ENCODE measurements at regions not wholly inside any gene's neighbourhood (a gene's known extent, or its start where the extent isn't known, plus 50 kb on each side); places are given as distances from the start of the nearest gene placed in this dataset.
"Not testable (repeated sequence)": the region's sequence is repeated elsewhere in the genome, so short reads cannot be mapped to it uniquely, and the experiment has no call there.

DNA sequence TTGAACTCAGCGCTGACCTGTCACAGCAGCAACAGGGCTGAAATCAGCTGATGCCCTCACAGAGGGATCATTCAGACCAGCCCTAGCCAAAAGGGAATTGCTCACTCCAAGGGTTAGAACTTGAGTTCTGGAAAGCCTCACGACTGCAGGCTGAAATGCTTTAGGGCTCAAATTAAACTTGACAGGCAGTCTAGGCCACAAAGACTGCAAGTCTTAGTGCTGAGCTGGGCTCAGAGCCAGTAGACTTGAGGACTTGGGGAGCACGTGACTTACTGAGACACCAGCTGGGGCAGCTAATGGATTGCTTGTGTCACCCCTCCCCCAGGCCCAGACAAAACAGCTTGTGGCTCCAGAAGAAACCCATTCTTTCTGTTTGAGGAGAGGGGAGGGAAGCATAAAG is 119.0 kb upstream of the SLC6A14 start:
- H3K27me3 Mint-ChIP-seq (ENCODE audit: low read depth): no peaks in the 10 kb centered on the region
- H3K9me3 Mint-ChIP-seq: no peaks in the 10 kb centered on the region
- CTCF ChIA-PET: no interaction called here
- no peak overlapping the region for H3K4me3 Mint-ChIP-seq
- H3K36me3 Mint-ChIP-seq (ENCODE audit: low read depth): no peaks in the 10 kb centered on the region
- H3K27ac Mint-ChIP-seq: no peak overlapping the region
- intact Hi-C loops (cut with micrococcal nuclease): no loop called here
- no peak for DNase-seq
- H3K4me1 Mint-ChIP-seq (ENCODE audit: low read depth): no peaks in the 10 kb centered on the region

GRCh38 chrX:116318672-116319071 is 117.7 kb upstream of the SLC6A14 start:
- H3K27ac Mint-ChIP-seq: no peak overlapping the region
- DNase-seq: no peak
- H3K4me1 Mint-ChIP-seq (ENCODE audit: low read depth): no peaks in the 10 kb centered on the region
- H3K9me3 Mint-ChIP-seq: no peaks in the 10 kb centered on the region
- intact Hi-C loops (cut with micrococcal nuclease): no loop called here
- no peaks in the 10 kb centered on the region for H3K27me3 Mint-ChIP-seq (ENCODE audit: low read depth)
- CTCF ChIA-PET: no interaction called here
- no peak overlapping the region for H3K4me3 Mint-ChIP-seq
- no peaks in the 10 kb centered on the region for H3K36me3 Mint-ChIP-seq (ENCODE audit: low read depth)

DNA sequence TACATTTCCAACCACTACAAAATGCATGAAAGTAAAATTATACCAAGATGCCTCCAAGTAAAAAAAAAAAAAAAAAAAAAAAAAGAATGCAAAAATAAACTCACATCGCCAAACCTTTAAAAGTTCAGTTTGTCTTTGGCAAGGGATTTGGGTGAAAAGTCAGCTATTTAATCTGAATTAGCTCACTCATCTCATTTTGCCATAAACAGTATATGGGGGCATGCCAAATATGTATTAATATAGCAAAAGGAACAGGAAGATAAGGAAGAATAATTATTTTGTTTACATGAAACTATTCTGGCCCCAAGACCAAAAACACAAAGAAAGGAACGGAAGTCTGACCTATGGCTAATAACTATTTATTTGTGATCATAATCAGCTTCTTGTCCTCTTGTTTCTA is 114.7 kb upstream of the SLC6A14 start:
- H3K36me3 Mint-ChIP-seq (ENCODE audit: low read depth): no peaks in the 10 kb centered on the region
- no peaks in the 10 kb centered on the region for H3K27me3 Mint-ChIP-seq (ENCODE audit: low read depth)
- no peak overlapping the region for H3K27ac Mint-ChIP-seq
- intact Hi-C loops (cut with micrococcal nuclease): no loop called here
- H3K9me3 Mint-ChIP-seq: peaks cover 2% of the 10 kb centered on the region
- H3K4me1 Mint-ChIP-seq (ENCODE audit: low read depth): no peaks in the 10 kb centered on the region
- CTCF ChIA-PET: no interaction called here
- DNase-seq: no peak
- no peak overlapping the region for H3K4me3 Mint-ChIP-seq

DNA sequence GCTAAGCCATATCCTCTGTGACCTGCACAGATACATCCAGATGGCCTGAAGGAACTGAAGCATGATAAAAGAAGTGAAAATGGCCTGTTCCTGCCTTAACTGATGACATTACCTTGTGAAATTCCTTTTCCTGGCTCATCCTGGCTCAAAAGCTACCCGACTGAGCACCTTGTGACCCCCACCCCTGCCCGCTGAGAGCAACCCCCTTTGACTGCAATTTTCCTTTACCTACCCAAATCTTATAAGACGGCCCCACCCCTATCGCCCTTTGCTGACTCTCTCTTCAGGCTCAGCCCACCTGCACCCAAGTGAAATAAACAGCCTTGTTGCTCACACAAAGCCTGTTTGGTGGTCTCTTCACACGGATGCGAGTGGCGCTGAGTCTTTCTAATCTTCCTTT is 104.4 kb upstream of the SLC6A14 start:
- intact Hi-C loops (cut with micrococcal nuclease); H3K27ac Mint-ChIP-seq; H3K27me3 Mint-ChIP-seq (ENCODE audit: low read depth); H3K9me3 Mint-ChIP-seq; H3K4me1 Mint-ChIP-seq (ENCODE audit: low read depth); H3K4me3 Mint-ChIP-seq; H3K36me3 Mint-ChIP-seq (ENCODE audit: low read depth); CTCF ChIA-PET; DNase-seq: not testable (repeated sequence)

DNA sequence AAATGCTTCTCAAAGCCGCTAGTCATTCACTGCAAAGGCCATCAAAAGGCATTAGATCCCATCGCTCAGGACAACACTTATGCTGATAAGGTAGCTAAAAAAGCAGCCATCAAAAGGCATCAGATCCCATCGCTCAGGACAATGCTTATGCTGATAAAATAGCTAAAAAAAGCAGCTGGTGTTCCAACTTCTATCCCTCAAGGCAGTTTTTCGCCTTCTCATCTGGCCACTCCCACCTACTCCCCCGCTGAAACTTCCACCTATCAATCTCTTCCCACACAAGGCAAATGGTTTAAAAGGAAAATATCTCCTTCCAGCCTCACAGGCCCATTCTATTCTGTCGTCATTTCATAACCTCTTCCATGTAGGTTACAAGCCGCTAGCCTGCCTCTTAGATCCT is 101.6 kb upstream of the SLC6A14 start:
- H3K4me3 Mint-ChIP-seq; H3K27ac Mint-ChIP-seq; intact Hi-C loops (cut with micrococcal nuclease); DNase-seq; CTCF ChIA-PET; H3K36me3 Mint-ChIP-seq (ENCODE audit: low read depth); H3K4me1 Mint-ChIP-seq (ENCODE audit: low read depth); H3K9me3 Mint-ChIP-seq; H3K27me3 Mint-ChIP-seq (ENCODE audit: low read depth): not testable (repeated sequence)

DNA sequence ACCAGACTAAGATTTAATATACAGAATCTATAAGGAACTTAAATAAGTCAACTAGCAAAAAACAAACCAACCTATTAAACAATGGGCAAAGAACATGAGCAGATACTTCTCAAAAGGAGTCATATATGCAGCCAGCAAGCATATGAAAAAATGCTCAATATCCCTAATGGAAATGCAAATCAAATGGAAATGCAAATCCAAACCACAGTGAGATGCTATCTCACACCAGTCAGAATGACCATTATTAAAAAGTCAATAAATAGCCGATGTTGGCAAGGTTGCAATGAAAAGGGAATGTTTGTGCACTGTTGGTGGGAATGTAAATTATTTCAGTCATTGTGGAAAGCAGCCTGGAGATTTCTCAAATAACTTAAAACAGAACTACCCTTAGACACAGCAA is 97.0 kb upstream of the SLC6A14 start:
- Mint-ChIP-seq H3K9me3 (peaks cover 3% of the 10 kb centered on the region), H3K36me3 (ENCODE audit: low read depth) (no peaks in the 10 kb centered on the region), H3K27me3 (ENCODE audit: low read depth) (no peaks in the 10 kb centered on the region), H3K4me3 (no peak overlapping the region), H3K27ac (no peak overlapping the region), H3K4me1 (ENCODE audit: low read depth) (no peaks in the 10 kb centered on the region)
- CTCF ChIA-PET: no interaction called here
- intact Hi-C loops (cut with micrococcal nuclease): no loop called here
- no peak for DNase-seq

DNA sequence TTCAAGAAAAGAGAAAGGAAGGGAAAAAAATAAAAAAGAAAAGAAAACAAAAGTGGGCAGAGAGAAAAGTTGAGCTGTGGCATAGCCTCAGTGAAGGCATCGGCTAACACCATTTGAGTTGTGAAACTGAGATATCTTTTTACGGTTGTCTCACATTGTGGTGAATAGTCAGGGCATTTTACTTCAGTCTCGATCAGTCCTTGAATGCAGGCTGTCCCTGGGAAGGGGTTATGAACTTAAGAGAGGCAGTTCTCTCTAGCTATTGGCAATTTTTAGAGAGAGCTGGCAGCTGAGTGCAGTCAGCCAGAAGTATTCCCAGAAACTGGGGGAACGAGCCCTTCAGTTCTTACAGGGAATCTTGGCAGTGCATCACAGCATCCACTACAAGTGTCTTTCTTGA is 93.5 kb upstream of the SLC6A14 start:
- no peak for DNase-seq
- Mint-ChIP-seq H3K27ac (no peak overlapping the region), H3K4me1 (ENCODE audit: low read depth) (no peaks in the 10 kb centered on the region), H3K9me3 (peaks cover 3% of the 10 kb centered on the region), H3K36me3 (ENCODE audit: low read depth) (no peaks in the 10 kb centered on the region), H3K4me3 (no peak overlapping the region), H3K27me3 (ENCODE audit: low read depth) (no peaks in the 10 kb centered on the region)
- intact Hi-C loops (cut with micrococcal nuclease): no loop called here
- CTCF ChIA-PET: no interaction called here

- CTCF ChIA-PET: no interaction called here
- Mint-ChIP-seq H3K27ac (no peak overlapping the region), H3K4me1 (ENCODE audit: low read depth) (no peaks in the 10 kb centered on the region), H3K27me3 (ENCODE audit: low read depth) (no peaks in the 10 kb centered on the region), H3K36me3 (ENCODE audit: low read depth) (no peaks in the 10 kb centered on the region), H3K9me3 (no peaks in the 10 kb centered on the region), H3K4me3 (no peak overlapping the region)
- no peak for DNase-seq
- intact Hi-C loops (cut with micrococcal nuclease): no loop called here
Observed at GRCh38 chrX:116345958-116346357, 90.4 kb upstream of the SLC6A14 start.

GRCh38 chrX:116357329-116357728 is 79.1 kb upstream of the SLC6A14 start:
- CTCF ChIA-PET: no interaction called here
- Mint-ChIP-seq H3K4me1 (ENCODE audit: low read depth) (no peaks in the 10 kb centered on the region), H3K27me3 (ENCODE audit: low read depth) (no peaks in the 10 kb centered on the region), H3K27ac (no peak overlapping the region), H3K9me3 (peaks cover 2% of the 10 kb centered on the region), H3K36me3 (ENCODE audit: low read depth) (no peaks in the 10 kb centered on the region), H3K4me3 (no peak overlapping the region)
- no peak for DNase-seq
- intact Hi-C loops (cut with micrococcal nuclease): no loop called here

- no peaks in the 10 kb centered on the region for H3K9me3 Mint-ChIP-seq
- no peak overlapping the region for H3K4me3 Mint-ChIP-seq
- no peaks in the 10 kb centered on the region for H3K36me3 Mint-ChIP-seq (ENCODE audit: low read depth)
- intact Hi-C loops (cut with micrococcal nuclease): no loop called here
- no peaks in the 10 kb centered on the region for H3K27me3 Mint-ChIP-seq (ENCODE audit: low read depth)
- DNase-seq: no peak
- H3K27ac Mint-ChIP-seq: no peak overlapping the region
- no peaks in the 10 kb centered on the region for H3K4me1 Mint-ChIP-seq (ENCODE audit: low read depth)
- CTCF ChIA-PET: no interaction called here
Observed at GRCh38 chrX:116378961-116379360, 57.4 kb upstream of the SLC6A14 start.

GRCh38 chrX:116379854-116380253 is 56.6 kb upstream of the SLC6A14 start:
- intact Hi-C loops (cut with micrococcal nuclease): no loop called here
- H3K4me3 Mint-ChIP-seq: no peak overlapping the region
- H3K27me3 Mint-ChIP-seq (ENCODE audit: low read depth): no peaks in the 10 kb centered on the region
- H3K36me3 Mint-ChIP-seq (ENCODE audit: low read depth): no peaks in the 10 kb centered on the region
- no peaks in the 10 kb centered on the region for H3K9me3 Mint-ChIP-seq
- CTCF ChIA-PET: no interaction called here
- no peak overlapping the region for H3K27ac Mint-ChIP-seq
- no peak for DNase-seq
- no peaks in the 10 kb centered on the region for H3K4me1 Mint-ChIP-seq (ENCODE audit: low read depth)

DNA sequence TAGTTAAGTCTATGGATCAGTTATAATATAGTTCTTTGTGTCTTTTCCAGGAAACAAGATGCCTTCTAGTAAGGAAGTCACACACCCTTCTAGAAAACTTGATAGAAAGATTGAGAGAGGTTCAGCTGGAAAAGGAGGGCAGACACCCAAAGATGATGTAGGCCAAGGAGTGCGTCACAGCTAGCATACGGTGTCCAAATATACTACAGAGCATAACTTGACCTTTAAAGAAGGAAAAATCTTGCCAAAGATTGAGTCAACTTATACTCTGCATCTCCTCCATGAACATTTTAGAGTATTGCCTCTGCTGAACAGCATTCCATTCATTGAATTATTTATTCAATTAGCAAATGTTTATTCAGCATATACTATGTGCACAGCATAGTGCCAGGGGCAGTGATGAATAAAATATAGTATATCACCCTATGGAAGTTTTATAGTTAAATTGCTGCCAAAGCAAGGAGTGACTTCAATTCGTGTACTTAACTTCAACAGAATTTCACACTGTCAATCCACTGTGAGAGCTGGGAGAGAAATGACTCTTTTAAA is 51.9 kb upstream of the SLC6A14 start:
- Mint-ChIP-seq H3K4me3 (no peak overlapping the region), H3K4me1 (ENCODE audit: low read depth) (no peaks in the 10 kb centered on the region), H3K27ac (no peak overlapping the region), H3K27me3 (ENCODE audit: low read depth) (no peaks in the 10 kb centered on the region), H3K36me3 (ENCODE audit: low read depth) (no peaks in the 10 kb centered on the region), H3K9me3 (no peaks in the 10 kb centered on the region)
- intact Hi-C loops (cut with micrococcal nuclease): no loop called here
- CTCF ChIA-PET: no interaction called here
- DNase-seq: no peak
